Cardiac fibroblast (primary cell): ENCODE measurements at regions not wholly inside any gene's neighbourhood (a gene's known extent, or its start where the extent isn't known, plus 50 kb on each side); places are given as distances from the start of the nearest gene placed in this dataset.

Experiments
- DNase-seq, 2 donors: peaks; one replicate each; pipeline versions ENCODE4 v3.0.0 to v3.0.0-alpha.2; 2010; ENCODE audit warnings: low read depth in 2 of 2
- H3K4me3 ChIP-seq, 2 donors: replicated peaks in 1 of 2; 1 replicate in 1 of 2; 2 replicates in 1 of 2; pipeline ENCODE4 v1.5.1; 2011; ENCODE audit warnings: low read depth in 2 of 2, low read length in 2 of 2, mild to moderate bottlenecking in 2 of 2, moderate library complexity in 1 of 2
- CTCF ChIP-seq: IDR thresholded peaks from one replicate; pipeline ENCODE4 v1.5.1; 2011; ENCODE audit warnings: low read depth, mild to moderate bottlenecking, low read length, inconsistent platforms

- DNase-seq = no peak
- H3K4me3 ChIP-seq = no peak overlapping the region
- no peak for TF ChIP-seq CTCF
Observed at GRCh38 chr22:27685970-27686369, 115.6 kb downstream of the MN1 start.

- TF ChIP-seq CTCF = no peak
- DNase-seq = peak; percentile 90 to 97
- H3K4me3 ChIP-seq = no peak overlapping the region
Observed at GRCh38 chr22:27686534-27686933, 115.0 kb downstream of the MN1 start.

GRCh38 chr22:27687984-27688545, 113.5 kb downstream of the MN1 start:
- peak in 1 of 2 donors; percentile 49 for DNase-seq
- no peak overlapping the region for H3K4me3 ChIP-seq
- no peak for TF ChIP-seq CTCF

DNA sequence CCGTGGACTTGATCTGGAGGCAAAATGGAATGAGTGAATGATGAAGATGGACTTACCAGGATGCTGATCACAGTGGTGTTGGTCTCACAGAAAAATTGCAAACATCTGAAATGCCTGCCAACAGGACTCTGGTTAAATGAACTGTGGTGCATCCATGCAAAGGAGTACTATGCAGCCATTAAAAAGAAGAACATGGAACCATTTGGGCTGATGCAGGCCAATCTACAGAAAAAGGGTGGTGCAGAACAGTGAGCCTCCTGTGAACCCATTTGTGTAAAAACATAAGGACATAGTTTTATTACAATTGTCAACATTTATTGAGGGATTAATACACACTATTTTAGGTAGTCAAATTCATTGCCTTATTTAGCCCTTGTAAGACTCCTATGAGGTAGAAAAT, 111.9 kb downstream of the MN1 start:
- H3K4me3 ChIP-seq = no peak overlapping the region
- TF ChIP-seq CTCF = no peak
- no peak for DNase-seq

DNA sequence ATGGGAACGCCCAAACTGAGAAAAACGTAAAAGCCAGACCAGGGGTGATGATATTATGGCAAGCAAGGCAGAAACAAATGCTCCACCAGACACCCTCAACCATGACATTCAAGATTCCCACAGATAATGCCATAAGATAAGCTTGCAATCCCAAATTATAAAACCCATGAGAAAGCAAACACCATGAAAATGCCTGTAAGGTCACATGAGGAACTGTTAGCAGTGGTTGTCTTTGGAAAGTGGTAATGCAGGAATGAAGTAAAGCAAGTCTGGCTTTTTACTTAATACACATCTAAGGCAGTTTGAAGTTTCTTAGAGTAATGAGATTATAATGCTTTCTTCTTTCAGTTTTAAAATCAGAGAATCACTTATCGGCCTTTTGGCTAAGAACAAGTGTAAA, 111.0 kb downstream of the MN1 start:
- H3K4me3 ChIP-seq = no peak overlapping the region
- DNase-seq = no peak

DNA sequence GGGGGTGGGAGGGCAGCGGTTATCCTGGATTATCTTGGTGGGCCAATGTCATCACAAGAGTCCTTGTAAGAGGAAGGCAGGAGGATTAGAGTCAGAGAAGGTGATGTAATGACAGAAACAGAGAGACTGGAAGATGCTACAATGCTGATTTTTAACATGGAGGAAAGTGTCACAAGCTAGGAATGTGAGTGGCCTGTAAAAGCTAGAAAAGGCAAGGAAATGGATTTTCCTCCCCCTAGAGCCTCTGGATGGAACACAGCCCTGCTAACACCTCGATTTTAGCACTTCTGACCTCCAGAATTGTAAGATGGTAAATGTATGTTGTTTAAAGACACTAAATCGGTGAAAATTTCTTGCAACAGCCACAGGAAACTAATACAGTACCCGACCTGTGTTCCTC, 109.3 kb downstream of the MN1 start:
- peak; percentile 21 for TF ChIP-seq CTCF
- H3K4me3 ChIP-seq = no peak overlapping the region
- peak in 1 of 2 donors; percentile 44 for DNase-seq

More for the DNA sequence above, 111.0 kb downstream of the MN1 start:
- no peak for TF ChIP-seq CTCF

GRCh38 chr22:27695925-27696324, 105.6 kb downstream of the MN1 start:
- no peak for TF ChIP-seq CTCF
- DNase-seq = no peak
- H3K4me3 ChIP-seq = no peak overlapping the region
